ENCODE measurements at regions not wholly inside any gene's neighbourhood (a gene's known extent, or its start where the extent isn't known, plus 50 kb on each side); places are given as distances from the start of the nearest gene placed in this dataset.
"Not testable (repeated sequence)": the region's sequence is repeated elsewhere in the genome, so short reads cannot be mapped to it uniquely, and the experiment has no call there.

- DNase-seq (ENCODE audit: extremely low read depth in 1 of 2, low read depth in 1 of 2), result no peak
Observed at GRCh38 chrX:74085642-74086236, 218.2 kb upstream of the ZCCHC13 start.

GRCh38 chrX:74080165-74080564 lies 223.8 kb upstream of the ZCCHC13 start:
- no peak for DNase-seq (ENCODE audit: extremely low read depth in 1 of 2, low read depth in 1 of 2)

- no peak for DNase-seq (ENCODE audit: extremely low read depth in 1 of 2, low read depth in 1 of 2)
Observed at GRCh38 chrX:74065831-74066390, 213.4 kb upstream of the XIST start.

- no peak for DNase-seq (ENCODE audit: extremely low read depth in 1 of 2, low read depth in 1 of 2)
Observed at GRCh38 chrX:74063426-74064155, 211.1 kb upstream of the XIST start.

- no peak for DNase-seq (ENCODE audit: extremely low read depth in 1 of 2, low read depth in 1 of 2)
Observed at GRCh38 chrX:74061879-74062278, 209.4 kb upstream of the XIST start.

GRCh38 chrX:74049126-74049525 lies 196.6 kb upstream of the XIST start:
- no peak for DNase-seq (ENCODE audit: extremely low read depth in 1 of 2, low read depth in 1 of 2)

- not testable (repeated sequence) for DNase-seq (ENCODE audit: extremely low read depth in 1 of 2, low read depth in 1 of 2)
Observed at GRCh38 chrX:74034066-74034465, 181.6 kb upstream of the XIST start.

GRCh38 chrX:74031527-74031926 lies 179.0 kb upstream of the XIST start:
- DNase-seq (ENCODE audit: extremely low read depth in 1 of 2, low read depth in 1 of 2), result not testable (repeated sequence)

GRCh38 chrX:74030766-74031165 lies 178.3 kb upstream of the XIST start:
- DNase-seq (ENCODE audit: extremely low read depth in 1 of 2, low read depth in 1 of 2), result not testable (repeated sequence)

GRCh38 chrX:74025145-74025544 lies 172.6 kb upstream of the XIST start:
- DNase-seq (ENCODE audit: extremely low read depth in 1 of 2, low read depth in 1 of 2), result not testable (repeated sequence)

GRCh38 chrX:74023203-74023602 lies 170.7 kb upstream of the XIST start:
- DNase-seq (ENCODE audit: extremely low read depth in 1 of 2, low read depth in 1 of 2), result no peak

GRCh38 chrX:74018253-74018652 lies 165.7 kb upstream of the XIST start:
- DNase-seq (ENCODE audit: extremely low read depth in 1 of 2, low read depth in 1 of 2), result no peak

- DNase-seq (ENCODE audit: extremely low read depth in 1 of 2, low read depth in 1 of 2), result peak; percentile 25 to 44
Observed at GRCh38 chrX:74015379-74016019, 163.0 kb upstream of the XIST start.

- DNase-seq (ENCODE audit: extremely low read depth in 1 of 2, low read depth in 1 of 2), result no peak
Observed at GRCh38 chrX:74009041-74009440, 156.5 kb upstream of the XIST start.

GRCh38 chrX:73992019-73992418 lies 139.5 kb upstream of the XIST start:
- DNase-seq (ENCODE audit: extremely low read depth in 1 of 2, low read depth in 1 of 2), result no peak

- DNase-seq (ENCODE audit: extremely low read depth in 1 of 2, low read depth in 1 of 2), result no peak
Observed at GRCh38 chrX:73987166-73987565, 134.7 kb upstream of the XIST start.

GRCh38 chrX:73979551-73980131 lies 127.1 kb upstream of the XIST start:
- no peak for DNase-seq (ENCODE audit: extremely low read depth in 1 of 2, low read depth in 1 of 2)

- DNase-seq (ENCODE audit: extremely low read depth in 1 of 2, low read depth in 1 of 2), result no peak
Observed at GRCh38 chrX:73977542-73978169, 125.1 kb upstream of the XIST start.

GRCh38 chrX:73967461-73967860 lies 114.9 kb upstream of the XIST start:
- not testable (repeated sequence) for DNase-seq (ENCODE audit: extremely low read depth in 1 of 2, low read depth in 1 of 2)

GRCh38 chrX:73965833-73966232 lies 113.3 kb upstream of the XIST start:
- DNase-seq (ENCODE audit: extremely low read depth in 1 of 2, low read depth in 1 of 2), result no peak

GRCh38 chrX:73964579-73964978 lies 112.1 kb upstream of the XIST start:
- no peak for DNase-seq (ENCODE audit: extremely low read depth in 1 of 2, low read depth in 1 of 2)

Data from activated CD8-positive, alpha-beta memory T cell treated with anti-CD3 and anti-CD28 coated beads for 1 hour (primary cell).